GM12878 (cell line): ENCODE measurements at regions not wholly inside any gene's neighbourhood (a gene's known extent, or its start where the extent isn't known, plus 50 kb on each side); places are given as distances from the start of the nearest gene placed in this dataset.

Experiments used
- ATAC-seq: fragments of 200-7000 bp; cut with Tn5 transposase; 3 replicates; pipeline ENCODE4 v1.9.1; 2020; ENCODE audit warnings: mild to moderate bottlenecking, moderate library complexity
- BruUV-seq: library from RNA; stranded (reverse); fragments of 400-500 nt; replicated peaks from 2 replicates; lab custom pipeline; 2021; lab: Mats Ljungman, UMichigan
- CTCF ChIA-PET: fragments of 300-600 bp; sonication (Branson Sonifier 250); formaldehyde crosslinking; extraction: SDS; loops from one replicate; lab custom pipeline; 2021; ENCODE audit warnings: inconsistent platforms; lab: Yijun Ruan, JAX
- POLR2A ChIA-PET: fragments of 350-600 bp; formaldehyde crosslinking; extraction: SDS; loops from one replicate; lab custom pipeline; 2021; ENCODE audit warnings: inconsistent platforms; lab: Charles Lee
- RAD21 ChIA-PET: fragments of 300-600 bp; sonication (Branson Sonifier 250); formaldehyde crosslinking; loops from one replicate; lab custom pipeline; 2023; ENCODE audit warnings: antibody characterized with exemption; ENCODE audit not compliant: unreplicated experiment; lab: Charles Lee
- SMC1A ChIA-PET: fragments of 300-600 bp; sonication (Branson Sonifier 250); formaldehyde crosslinking; loops from one replicate; lab custom pipeline; 2023; ENCODE audit not compliant: unreplicated experiment, uncharacterized antibody; lab: Charles Lee
- DNase-seq: peaks from one replicate; pipeline ENCODE4 v3.0.0-alpha.2; 2011; ENCODE audit warnings: low read depth, low spot score
- FAIRE-seq: peaks from 3 replicates; lab custom pipeline; 2011; peaks lifted over from hg19 to GRCh38; lab: Jason Lieb, UNC
- H2AFZ ChIP-seq: 2 replicates; pipeline ENCODE4 v1.6.0; 2011; ENCODE audit warnings: low read depth, low read length, control low read depth; ENCODE audit not compliant: control insufficient read depth
- H3K27ac ChIP-seq: 2 replicates; pipeline ENCODE4 v1.5.1; 2011; ENCODE audit warnings: control low read depth; ENCODE audit not compliant: control insufficient read depth, insufficient read depth
- H3K27me3 ChIP-seq, 2 experiments: replicated peaks in 1 of 2; 2 replicates each; pipeline versions ENCODE4 v1.6.0 to v1.6.1; 2011; ENCODE audit warnings: low read length in 1 of 2; ENCODE audit not compliant: control insufficient read depth in 2 of 2, insufficient read depth in 2 of 2
- H3K36me3 ChIP-seq, 2 experiments: 2 replicates each; pipeline ENCODE4 v1.5.1; 2011; ENCODE audit warnings: low read length in 1 of 2; ENCODE audit not compliant: control insufficient read depth in 2 of 2, insufficient read depth in 2 of 2
- H3K4me1 ChIP-seq: 2 replicates; pipeline ENCODE4 v1.6.1; 2011; ENCODE audit warnings: mild to moderate bottlenecking, low read length, moderate library complexity, mixed read lengths; ENCODE audit not compliant: control insufficient read depth, insufficient read depth
- H3K4me2 ChIP-seq: 2 replicates; pipeline ENCODE4 v1.6.0; 2011; ENCODE audit warnings: control low read depth; ENCODE audit not compliant: control insufficient read depth, insufficient read depth
- H3K4me3 ChIP-seq: fragments of 200-600 bp; sonication (generic); 2 replicates; pipeline ENCODE4 v1.5.1; 2016
- H3K79me2 ChIP-seq: 2 replicates; pipeline ENCODE4 v1.6.0; 2011; ENCODE audit warnings: low read length; ENCODE audit not compliant: control insufficient read depth, insufficient read depth
- H3K9ac ChIP-seq: 2 replicates; pipeline ENCODE4 v1.8.0; 2011; ENCODE audit warnings: low read length, control low read depth, mixed read lengths; ENCODE audit not compliant: control insufficient read depth, insufficient read depth
- H3K9me3 ChIP-seq: replicated peaks from 3 replicates; pipeline ENCODE4 v1.5.1; 2011; ENCODE audit warnings: mild to moderate bottlenecking, low read length; ENCODE audit not compliant: control insufficient read depth, insufficient read depth
- H4K20me1 ChIP-seq: 2 replicates; pipeline ENCODE4 v1.6.0; 2011; ENCODE audit not compliant: control insufficient read depth, insufficient read depth
- IKZF1 ChIP-seq: fragments of 450-650 bp; conservative IDR thresholded peaks from 2 replicates; pipeline ENCODE4 v1.6.1; 2017; ENCODE audit warnings: antibody characterized with exemption, mild to moderate bottlenecking
- IKZF2 ChIP-seq, 2 experiments: fragments of 450-650 bp; IDR thresholded peaks; 2 replicates each; pipeline ENCODE4 v1.6.1; 2017; ENCODE audit warnings: mild to moderate bottlenecking in 2 of 2, moderate library complexity in 2 of 2
- MXI1 ChIP-seq: fragments of 150-350 bp; IDR thresholded peaks from 2 replicates; pipeline ENCODE4 v1.6.1; 2011; ENCODE audit warnings: low read depth, mild to moderate bottlenecking, inconsistent platforms, low read length, improper control_type of control experiment
- in situ Hi-C: fragments of 300-500 bp; cut with MboI; formaldehyde crosslinking; loops from 9 replicates; pipeline ENCODE4 v1.14.3; 2018; ENCODE audit warnings: mixed read lengths
- intact Hi-C: fragments of 100-400 bp; cut with micrococcal nuclease; formaldehyde crosslinking; loops from one replicate; pipeline ENCODE4 v1.14.2; 2022; ENCODE audit not compliant: unreplicated experiment
- TF ChIP-seq, protein P1 (sequence below): IDR thresholded peaks from 2 replicates; pipeline ENCODE4 v1.6.1; 2012; ENCODE audit warnings: low read length, inconsistent platforms
- TF ChIP-seq, protein P2 (sequence below): IDR thresholded peaks from 2 replicates; pipeline ENCODE4 v1.6.1; 2012; ENCODE audit warnings: mild to moderate bottlenecking, low read depth, low read length

DNA sequence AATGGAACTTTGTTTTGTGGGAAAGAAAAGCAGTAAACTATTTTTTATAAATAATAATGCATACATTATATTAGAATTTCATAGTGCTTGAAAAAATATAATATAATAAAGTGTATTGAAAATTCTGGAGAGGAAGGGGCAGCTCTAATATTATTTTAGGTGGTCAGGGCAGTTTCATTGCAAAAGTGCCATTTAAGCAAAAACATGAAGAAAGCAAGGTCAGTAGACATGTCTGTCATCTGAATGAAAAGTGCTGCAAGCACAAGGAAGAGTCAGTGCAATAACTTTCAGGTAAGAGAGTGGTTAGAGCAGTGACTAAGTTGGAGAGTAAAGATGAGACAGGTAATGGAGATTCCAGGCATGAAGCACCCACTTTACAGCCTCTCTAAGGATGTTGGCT lies 435.6 kb upstream of the REG3G start:
- ChIA-PET POLR2A (no interaction called here), RAD21 (no interaction called here), CTCF (no interaction called here), SMC1A (no interaction called here)
- no peak overlapping the region for H3K27ac ChIP-seq
- H4K20me1 ChIP-seq: no peaks in the 10 kb centered on the region
- TF ChIP-seq IKZF1 (no peak), MXI1 (no peak), IKZF2 (IDR thresholded peaks at IDR 0.05) (no peak)
- TF ChIP-seq, protein P1, sequence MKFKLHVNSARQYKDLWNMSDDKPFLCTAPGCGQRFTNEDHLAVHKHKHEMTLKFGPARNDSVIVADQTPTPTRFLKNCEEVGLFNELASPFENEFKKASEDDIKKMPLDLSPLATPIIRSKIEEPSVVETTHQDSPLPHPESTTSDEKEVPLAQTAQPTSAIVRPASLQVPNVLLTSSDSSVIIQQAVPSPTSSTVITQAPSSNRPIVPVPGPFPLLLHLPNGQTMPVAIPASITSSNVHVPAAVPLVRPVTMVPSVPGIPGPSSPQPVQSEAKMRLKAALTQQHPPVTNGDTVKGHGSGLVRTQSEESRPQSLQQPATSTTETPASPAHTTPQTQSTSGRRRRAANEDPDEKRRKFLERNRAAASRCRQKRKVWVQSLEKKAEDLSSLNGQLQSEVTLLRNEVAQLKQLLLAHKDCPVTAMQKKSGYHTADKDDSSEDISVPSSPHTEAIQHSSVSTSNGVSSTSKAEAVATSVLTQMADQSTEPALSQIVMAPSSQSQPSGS: no peak
- TF ChIP-seq, protein P2, sequence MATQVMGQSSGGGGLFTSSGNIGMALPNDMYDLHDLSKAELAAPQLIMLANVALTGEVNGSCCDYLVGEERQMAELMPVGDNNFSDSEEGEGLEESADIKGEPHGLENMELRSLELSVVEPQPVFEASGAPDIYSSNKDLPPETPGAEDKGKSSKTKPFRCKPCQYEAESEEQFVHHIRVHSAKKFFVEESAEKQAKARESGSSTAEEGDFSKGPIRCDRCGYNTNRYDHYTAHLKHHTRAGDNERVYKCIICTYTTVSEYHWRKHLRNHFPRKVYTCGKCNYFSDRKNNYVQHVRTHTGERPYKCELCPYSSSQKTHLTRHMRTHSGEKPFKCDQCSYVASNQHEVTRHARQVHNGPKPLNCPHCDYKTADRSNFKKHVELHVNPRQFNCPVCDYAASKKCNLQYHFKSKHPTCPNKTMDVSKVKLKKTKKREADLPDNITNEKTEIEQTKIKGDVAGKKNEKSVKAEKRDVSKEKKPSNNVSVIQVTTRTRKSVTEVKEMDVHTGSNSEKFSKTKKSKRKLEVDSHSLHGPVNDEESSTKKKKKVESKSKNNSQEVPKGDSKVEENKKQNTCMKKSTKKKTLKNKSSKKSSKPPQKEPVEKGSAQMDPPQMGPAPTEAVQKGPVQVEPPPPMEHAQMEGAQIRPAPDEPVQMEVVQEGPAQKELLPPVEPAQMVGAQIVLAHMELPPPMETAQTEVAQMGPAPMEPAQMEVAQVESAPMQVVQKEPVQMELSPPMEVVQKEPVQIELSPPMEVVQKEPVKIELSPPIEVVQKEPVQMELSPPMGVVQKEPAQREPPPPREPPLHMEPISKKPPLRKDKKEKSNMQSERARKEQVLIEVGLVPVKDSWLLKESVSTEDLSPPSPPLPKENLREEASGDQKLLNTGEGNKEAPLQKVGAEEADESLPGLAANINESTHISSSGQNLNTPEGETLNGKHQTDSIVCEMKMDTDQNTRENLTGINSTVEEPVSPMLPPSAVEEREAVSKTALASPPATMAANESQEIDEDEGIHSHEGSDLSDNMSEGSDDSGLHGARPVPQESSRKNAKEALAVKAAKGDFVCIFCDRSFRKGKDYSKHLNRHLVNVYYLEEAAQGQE: no peak
- intact Hi-C loops (no loop called here), in situ Hi-C loops (no loop called here)
- H3K4me1 ChIP-seq: no peaks in the 10 kb centered on the region
- no peak for DNase-seq
- H3K4me3 ChIP-seq: no peak overlapping the region
- H3K9ac ChIP-seq: no peak overlapping the region
- no peak for ATAC-seq
- H3K79me2 ChIP-seq: no peaks in the 10 kb centered on the region
- no peaks in the 10 kb centered on the region for H3K9me3 ChIP-seq
- no peaks in the 10 kb centered on the region for H3K27me3 ChIP-seq
- FAIRE-seq: no peak
- no peak overlapping the region for H3K4me2 ChIP-seq
- no peak overlapping the region for H2AFZ ChIP-seq
- no TSS peak for BruUV-seq
- no peaks in the 10 kb centered on the region for H3K36me3 ChIP-seq
